ENCODE measurements at regions not wholly inside any gene's neighbourhood (a gene's known extent, or its start where the extent isn't known, plus 50 kb on each side); places are given as distances from the start of the nearest gene placed in this dataset.

GRCh38 chr13:70938462-70938861, 830.2 kb upstream of the KLHL1 start:
- TF ChIP-seq POLR2A (IDR thresholded peaks at IDR 0.05; ENCODE audit: low read length), result no peak
- TF ChIP-seq GATA1 (IDR thresholded peaks at IDR 0.05; ENCODE audit: low read depth, low read length), result no peak

All from erythroblast (primary cell).